ENCODE measurements at regions not wholly inside any gene's neighbourhood (a gene's known extent, or its start where the extent isn't known, plus 50 kb on each side); places are given as distances from the start of the nearest gene placed in this dataset.
"Not testable (repeated sequence)": the region's sequence is repeated elsewhere in the genome, so short reads cannot be mapped to it uniquely, and the experiment has no call there.

GRCh38 chr4:10388146-10388545 lies 69.1 kb downstream of the ZNF518B start:
- in situ Hi-C loops (cut with HindIII; ENCODE audit: low pct_ligation_motif_present, low pct_unique_long_range_greater_than_20kb, low sequenced_read_pairs); DNase-seq: not testable (repeated sequence)

- no peak for DNase-seq
- in situ Hi-C loops (cut with HindIII; ENCODE audit: low pct_ligation_motif_present, low pct_unique_long_range_greater_than_20kb, low sequenced_read_pairs): no loop called here
These were observed 71.2 kb downstream of the ZNF518B start for GRCh38 chr4:10385994-10386394.

GRCh38 chr4:10384974-10385373 lies 72.3 kb downstream of the ZNF518B start:
- in situ Hi-C loops (cut with HindIII; ENCODE audit: low pct_ligation_motif_present, low pct_unique_long_range_greater_than_20kb, low sequenced_read_pairs): no loop called here
- no peak for DNase-seq

- in situ Hi-C loops (cut with HindIII; ENCODE audit: low pct_ligation_motif_present, low pct_unique_long_range_greater_than_20kb, low sequenced_read_pairs): no loop called here
- DNase-seq: no peak
These were observed 73.8 kb downstream of the ZNF518B start for GRCh38 chr4:10383417-10383816.

GRCh38 chr4:10382171-10382570 lies 75.1 kb downstream of the ZNF518B start:
- DNase-seq; in situ Hi-C loops (cut with HindIII; ENCODE audit: low pct_ligation_motif_present, low pct_unique_long_range_greater_than_20kb, low sequenced_read_pairs): not testable (repeated sequence)

- in situ Hi-C loops (cut with HindIII; ENCODE audit: low pct_ligation_motif_present, low pct_unique_long_range_greater_than_20kb, low sequenced_read_pairs): no loop called here
- no peak for DNase-seq
These were observed 76.1 kb downstream of the ZNF518B start for GRCh38 chr4:10381146-10381545.

GRCh38 chr4:10380735-10381134 lies 76.5 kb downstream of the ZNF518B start:
- in situ Hi-C loops (cut with HindIII; ENCODE audit: low pct_ligation_motif_present, low pct_unique_long_range_greater_than_20kb, low sequenced_read_pairs): no loop called here
- no peak for DNase-seq

- in situ Hi-C loops (cut with HindIII; ENCODE audit: low pct_ligation_motif_present, low pct_unique_long_range_greater_than_20kb, low sequenced_read_pairs): no loop called here
- DNase-seq: no peak
These were observed 85.3 kb downstream of the ZNF518B start for GRCh38 chr4:10371869-10372471.

GRCh38 chr4:10371121-10371520 lies 86.1 kb downstream of the ZNF518B start:
- in situ Hi-C loops (cut with HindIII; ENCODE audit: low pct_ligation_motif_present, low pct_unique_long_range_greater_than_20kb, low sequenced_read_pairs): no loop called here
- DNase-seq: no peak

- no peak for DNase-seq
- in situ Hi-C loops (cut with HindIII; ENCODE audit: low pct_ligation_motif_present, low pct_unique_long_range_greater_than_20kb, low sequenced_read_pairs): no loop called here
These were observed 87.7 kb downstream of the ZNF518B start for GRCh38 chr4:10369517-10369916.

- DNase-seq: no peak
- in situ Hi-C loops (cut with HindIII; ENCODE audit: low pct_ligation_motif_present, low pct_unique_long_range_greater_than_20kb, low sequenced_read_pairs): no loop called here
These were observed 90.6 kb downstream of the ZNF518B start for GRCh38 chr4:10366628-10367027.

- no peak for DNase-seq
- in situ Hi-C loops (cut with HindIII; ENCODE audit: low pct_ligation_motif_present, low pct_unique_long_range_greater_than_20kb, low sequenced_read_pairs): no loop called here
These were observed 93.0 kb downstream of the ZNF518B start for GRCh38 chr4:10364194-10364593.

- DNase-seq: no peak
- in situ Hi-C loops (cut with HindIII; ENCODE audit: low pct_ligation_motif_present, low pct_unique_long_range_greater_than_20kb, low sequenced_read_pairs): no loop called here
These were observed 102.5 kb downstream of the ZNF518B start for GRCh38 chr4:10354746-10355145.

GRCh38 chr4:10354225-10354624 lies 103.0 kb downstream of the ZNF518B start:
- in situ Hi-C loops (cut with HindIII; ENCODE audit: low pct_ligation_motif_present, low pct_unique_long_range_greater_than_20kb, low sequenced_read_pairs): no loop called here

GRCh38 chr4:10353110-10353509 lies 104.1 kb downstream of the ZNF518B start:
- in situ Hi-C loops (cut with HindIII; ENCODE audit: low pct_ligation_motif_present, low pct_unique_long_range_greater_than_20kb, low sequenced_read_pairs): no loop called here
- DNase-seq: no peak

More at GRCh38 chr4:10354225-10354624, 103.0 kb downstream of the ZNF518B start:
- DNase-seq: no peak

GRCh38 chr4:10348241-10348640 lies 109.0 kb downstream of the ZNF518B start:
- no peak for DNase-seq
- in situ Hi-C loops (cut with HindIII; ENCODE audit: low pct_ligation_motif_present, low pct_unique_long_range_greater_than_20kb, low sequenced_read_pairs): no loop called here

- in situ Hi-C loops (cut with HindIII; ENCODE audit: low pct_ligation_motif_present, low pct_unique_long_range_greater_than_20kb, low sequenced_read_pairs): no loop called here
These were observed 109.4 kb downstream of the ZNF518B start for GRCh38 chr4:10347815-10348214.

GRCh38 chr4:10347281-10347795 lies 109.9 kb downstream of the ZNF518B start:
- in situ Hi-C loops (cut with HindIII; ENCODE audit: low pct_ligation_motif_present, low pct_unique_long_range_greater_than_20kb, low sequenced_read_pairs): no loop called here
- no peak for DNase-seq

More at GRCh38 chr4:10347815-10348214, 109.4 kb downstream of the ZNF518B start:
- no peak for DNase-seq

GRCh38 chr4:10346023-10346422 lies 111.2 kb downstream of the ZNF518B start:
- in situ Hi-C loops (cut with HindIII; ENCODE audit: low pct_ligation_motif_present, low pct_unique_long_range_greater_than_20kb, low sequenced_read_pairs): no loop called here
- no peak for DNase-seq

- no peak for DNase-seq
- in situ Hi-C loops (cut with HindIII; ENCODE audit: low pct_ligation_motif_present, low pct_unique_long_range_greater_than_20kb, low sequenced_read_pairs): no loop called here
These were observed 111.8 kb downstream of the ZNF518B start for GRCh38 chr4:10345381-10345784.
